AG09309 (cell line): ENCODE measurements at regions not wholly inside any gene's neighbourhood (a gene's known extent, or its start where the extent isn't known, plus 50 kb on each side); places are given as distances from the start of the nearest gene placed in this dataset.

Experiments used
- DNase-seq: peaks from one replicate; pipeline ENCODE4 v3.0.0-alpha.2; 2010; ENCODE audit warnings: low read depth
- H3K4me3 ChIP-seq: 2 replicates; pipeline ENCODE4 v1.5.1; 2011; ENCODE audit warnings: mild to moderate bottlenecking, low read depth, low read length, moderate library complexity; ENCODE audit not compliant: control insufficient read depth
- TF ChIP-seq, protein P1 (sequence below): IDR thresholded peaks from 2 replicates; pipeline ENCODE4 v1.5.1; 2011; ENCODE audit warnings: mild to moderate bottlenecking, low read depth, low read length, inconsistent platforms; ENCODE audit not compliant: insufficient read depth, control insufficient read depth; ENCODE audit errors: missing control alignments

DNA sequence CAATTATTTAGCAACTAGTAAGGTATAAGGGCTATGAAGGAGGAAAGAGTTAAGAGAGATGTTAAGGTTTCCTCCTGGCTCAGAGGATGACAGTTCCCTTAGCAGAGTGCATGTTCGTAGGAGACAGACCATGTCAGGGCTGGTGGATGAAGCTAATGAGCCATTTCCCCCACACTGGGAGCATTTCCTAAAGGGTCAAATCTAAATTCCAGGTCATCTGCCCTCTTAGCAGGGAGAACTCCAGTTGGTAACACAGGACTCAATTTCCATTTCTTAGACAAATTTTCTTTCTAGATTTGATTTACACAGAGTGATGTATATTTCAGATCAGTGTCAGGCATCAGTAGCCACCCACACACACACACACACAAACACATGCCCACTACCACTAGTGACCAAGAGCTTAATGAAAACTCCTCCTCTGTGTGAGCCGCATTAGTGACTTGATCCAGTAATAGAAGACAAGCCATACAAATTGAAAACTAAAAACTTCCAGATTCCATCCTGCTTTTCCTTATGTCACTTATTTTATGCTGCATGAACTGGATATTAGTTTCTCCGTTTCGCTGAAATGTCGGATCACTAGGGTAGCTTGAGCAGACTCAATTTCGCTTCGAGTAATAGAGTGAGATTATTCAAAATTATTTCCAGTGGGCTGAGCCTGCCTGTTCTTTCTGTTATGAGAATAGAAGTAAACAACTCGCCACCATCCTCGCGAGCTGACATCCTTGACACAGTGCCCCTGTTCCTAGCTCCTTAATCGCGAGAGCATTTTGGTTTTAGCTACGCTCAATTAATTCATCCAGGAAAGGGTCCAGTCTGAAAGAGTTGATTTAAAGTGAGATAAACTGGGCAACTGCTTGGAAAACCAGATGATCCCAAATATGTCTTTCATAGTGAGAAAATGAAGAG, 582.6 kb downstream of the SOX6 start:
- no peak for DNase-seq
- H3K4me3 ChIP-seq, result no peak overlapping the region
- TF ChIP-seq, protein P1, sequence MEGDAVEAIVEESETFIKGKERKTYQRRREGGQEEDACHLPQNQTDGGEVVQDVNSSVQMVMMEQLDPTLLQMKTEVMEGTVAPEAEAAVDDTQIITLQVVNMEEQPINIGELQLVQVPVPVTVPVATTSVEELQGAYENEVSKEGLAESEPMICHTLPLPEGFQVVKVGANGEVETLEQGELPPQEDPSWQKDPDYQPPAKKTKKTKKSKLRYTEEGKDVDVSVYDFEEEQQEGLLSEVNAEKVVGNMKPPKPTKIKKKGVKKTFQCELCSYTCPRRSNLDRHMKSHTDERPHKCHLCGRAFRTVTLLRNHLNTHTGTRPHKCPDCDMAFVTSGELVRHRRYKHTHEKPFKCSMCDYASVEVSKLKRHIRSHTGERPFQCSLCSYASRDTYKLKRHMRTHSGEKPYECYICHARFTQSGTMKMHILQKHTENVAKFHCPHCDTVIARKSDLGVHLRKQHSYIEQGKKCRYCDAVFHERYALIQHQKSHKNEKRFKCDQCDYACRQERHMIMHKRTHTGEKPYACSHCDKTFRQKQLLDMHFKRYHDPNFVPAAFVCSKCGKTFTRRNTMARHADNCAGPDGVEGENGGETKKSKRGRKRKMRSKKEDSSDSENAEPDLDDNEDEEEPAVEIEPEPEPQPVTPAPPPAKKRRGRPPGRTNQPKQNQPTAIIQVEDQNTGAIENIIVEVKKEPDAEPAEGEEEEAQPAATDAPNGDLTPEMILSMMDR, result no peak

GRCh38 chr11:15774388-15774939, 581.9 kb downstream of the SOX6 start:
- DNase-seq, result no peak
- H3K4me3 ChIP-seq, result no peak overlapping the region
- TF ChIP-seq, protein P1, result no peak

DNA sequence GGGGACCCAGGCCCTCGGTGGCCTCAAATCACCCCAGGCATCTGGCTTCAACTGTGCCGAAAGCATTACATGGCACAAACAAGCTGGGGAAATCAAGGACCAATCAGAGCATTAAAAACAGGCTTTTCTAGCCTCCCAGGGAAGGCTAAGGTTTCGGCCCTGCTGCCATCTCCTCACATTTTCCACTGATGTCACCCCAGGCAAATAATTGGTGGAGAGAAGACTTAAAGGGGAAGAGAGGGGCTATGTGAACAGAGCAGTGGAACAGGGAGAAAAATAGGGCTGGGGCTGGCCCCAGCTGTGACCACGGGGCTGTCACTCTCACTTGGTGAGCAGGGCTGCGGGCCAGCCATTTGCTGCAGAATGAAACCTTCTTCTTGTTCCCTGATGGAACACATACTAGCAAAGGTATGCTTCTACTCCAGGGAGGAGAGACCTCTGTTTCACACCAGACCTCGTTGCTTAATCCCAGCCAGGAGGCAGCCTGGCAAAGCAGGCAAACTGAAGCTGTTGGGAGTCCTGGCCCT, 581.3 kb downstream of the SOX6 start:
- no peak for DNase-seq
- H3K4me3 ChIP-seq, result no peak overlapping the region
- TF ChIP-seq, protein P1, result no peak

DNA sequence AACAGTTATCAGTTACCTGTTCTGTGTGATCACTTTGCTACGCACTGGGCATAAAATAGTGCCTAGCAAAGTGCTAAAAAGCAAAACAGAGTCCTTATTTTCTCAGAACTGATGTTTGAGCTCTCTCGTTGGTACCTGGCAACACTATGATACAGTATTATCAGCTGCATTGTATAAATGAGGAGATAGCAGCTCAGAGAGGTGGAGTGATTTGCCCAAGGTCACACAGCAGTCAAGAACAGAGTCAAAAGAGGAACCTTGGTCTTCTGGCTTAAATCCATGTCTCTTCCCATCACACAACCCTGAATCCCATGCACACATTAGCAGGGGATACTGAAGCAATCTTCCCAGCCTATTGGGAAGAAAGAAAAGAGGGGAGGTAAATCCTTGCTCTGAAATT, 580.5 kb downstream of the SOX6 start:
- H3K4me3 ChIP-seq, result no peak overlapping the region
- TF ChIP-seq, protein P1, result no peak
- no peak for DNase-seq

GRCh38 chr11:15776366-15776765, 580.0 kb downstream of the SOX6 start:
- TF ChIP-seq, protein P1, result no peak
- no peak overlapping the region for H3K4me3 ChIP-seq
- DNase-seq, result no peak

- H3K4me3 ChIP-seq, result no peak overlapping the region
- DNase-seq, result no peak
- TF ChIP-seq, protein P1, result no peak
These were observed 576.8 kb downstream of the SOX6 start for GRCh38 chr11:15779518-15779917.
